ENCODE measurements at regions not wholly inside any gene's neighbourhood (a gene's known extent, or its start where the extent isn't known, plus 50 kb on each side); places are given as distances from the start of the nearest gene placed in this dataset.

DNA sequence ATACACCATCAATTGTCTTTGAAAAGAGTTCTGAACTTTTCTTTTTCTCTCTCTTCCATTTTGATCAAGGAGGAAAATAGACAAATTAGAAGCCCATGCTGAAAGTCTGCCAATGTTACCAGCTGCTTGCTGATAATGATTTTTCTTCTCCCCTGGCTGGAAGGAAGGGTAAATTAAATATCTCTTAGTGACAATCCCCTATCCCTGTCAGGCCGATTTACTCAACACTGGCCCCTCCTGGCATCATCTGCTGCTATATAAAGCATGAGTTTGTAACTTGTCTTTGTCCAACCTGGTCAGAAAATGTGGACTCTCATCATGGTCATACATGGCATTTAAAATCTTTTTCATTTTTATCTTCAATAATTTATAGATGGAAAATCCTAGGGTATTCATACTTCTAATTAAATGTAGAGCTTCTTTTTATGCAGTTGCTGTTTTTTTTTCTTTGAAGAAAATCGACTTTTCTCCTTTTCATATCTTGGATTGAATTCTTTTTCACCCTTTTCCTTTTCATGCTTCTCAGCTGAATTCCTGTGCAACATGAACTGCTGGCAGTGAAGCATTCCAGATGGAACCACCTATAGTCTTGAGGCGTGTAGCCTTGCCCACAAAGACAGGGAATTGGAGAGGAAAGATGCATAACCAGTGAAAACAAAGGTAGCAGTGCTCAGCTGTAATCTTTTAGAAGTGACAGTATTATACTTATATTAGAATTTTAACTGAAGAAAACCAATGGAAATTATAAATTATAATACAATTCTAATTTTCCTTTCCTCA lies 214.7 kb upstream of the PTGFR start:
- Mint-ChIP-seq H3K4me1 (no peaks in the 10 kb centered on the region), H3K4me3 (no peak overlapping the region), H3K9me3 (peaks cover 0 to 13% (median 3%) of the 10 kb centered on the region in 11 donors), H3K27ac (no peak overlapping the region), H3K36me3 (peaks cover 0 to 3% (median 0%) of the 10 kb centered on the region in 5 donors), H3K27me3 (peaks cover 0 to 26% (median 18%) of the 10 kb centered on the region in 5 donors)
- Histone ChIP-seq H3K27me3 (ENCODE audit: control insufficient read depth in 2 of 2, insufficient read depth in 2 of 2, low read length in 2 of 2) (no peaks in the 10 kb centered on the region), H3K9me3 (ENCODE audit: control insufficient read depth in 2 of 3, low read length in 3 of 3) (no peaks in the 10 kb centered on the region), H3K36me3 (ENCODE audit: control insufficient read depth in 2 of 3, insufficient read depth in 3 of 3, low read length in 3 of 3) (no peaks in the 10 kb centered on the region), H3K4me1 (ENCODE audit: control insufficient read depth in 2 of 2, insufficient read depth in 2 of 2, low read length in 2 of 2) (no peaks in the 10 kb centered on the region), H3K27ac (ENCODE audit: low read depth, low read length) (no peak overlapping the region), H3K4me3 (ENCODE audit: low read length) (no peak overlapping the region)
- ChIA-PET POLR2A (no interaction called here), CTCF (no interaction called here)
- ATAC-seq = no peak
- intact Hi-C loops (cut with micrococcal nuclease) = no loop called here
- DNase-seq = no peak

GRCh38 chr1:78277253-78277652 lies 213.5 kb upstream of the PTGFR start:
- H3K9me3 Mint-ChIP-seq = peaks cover 0 to 17% (median 3%) of the 10 kb centered on the region in 11 donors
- POLR2A ChIA-PET = no interaction called here
- Histone ChIP-seq H3K4me3 (ENCODE audit: low read length) (no peak overlapping the region), H3K4me1 (ENCODE audit: control insufficient read depth in 2 of 2, insufficient read depth in 2 of 2, low read length in 2 of 2) (no peaks in the 10 kb centered on the region), H3K36me3 (ENCODE audit: control insufficient read depth in 2 of 3, insufficient read depth in 3 of 3, low read length in 3 of 3) (no peaks in the 10 kb centered on the region), H3K27me3 (ENCODE audit: control insufficient read depth in 2 of 2, insufficient read depth in 2 of 2, low read length in 2 of 2) (no peaks in the 10 kb centered on the region), H3K27ac (ENCODE audit: low read depth, low read length) (no peak overlapping the region), H3K9me3 (ENCODE audit: control insufficient read depth in 2 of 3, low read length in 3 of 3) (no peaks in the 10 kb centered on the region)
- no peak overlapping the region for H3K27ac Mint-ChIP-seq
- CTCF ChIA-PET = no interaction called here
- DNase-seq (no peak), ATAC-seq (no peak)
- no peaks in the 10 kb centered on the region for H3K4me1 Mint-ChIP-seq
- intact Hi-C loops (cut with micrococcal nuclease) = no loop called here
- H3K36me3 Mint-ChIP-seq = peaks cover 0 to 3% (median 0%) of the 10 kb centered on the region in 5 donors
- H3K27me3 Mint-ChIP-seq = peaks cover 0 to 26% (median 18%) of the 10 kb centered on the region in 5 donors
- H3K4me3 Mint-ChIP-seq = no peak overlapping the region

- Mint-ChIP-seq H3K4me3 (no peak overlapping the region), H3K4me1 (no peaks in the 10 kb centered on the region), H3K27ac (no peak overlapping the region), H3K36me3 (peaks cover 0 to 3% (median 0%) of the 10 kb centered on the region in 5 donors), H3K9me3 (peaks cover 0 to 22% (median 3%) of the 10 kb centered on the region in 11 donors), H3K27me3 (peaks cover 0 to 31% (median 23%) of the 10 kb centered on the region in 5 donors)
- ChIA-PET POLR2A (no interaction called here), CTCF (no interaction called here)
- Histone ChIP-seq H3K36me3 (ENCODE audit: control insufficient read depth in 2 of 3, insufficient read depth in 3 of 3, low read length in 3 of 3) (no peaks in the 10 kb centered on the region), H3K4me3 (ENCODE audit: low read length) (no peak overlapping the region), H3K27me3 (ENCODE audit: control insufficient read depth in 2 of 2, insufficient read depth in 2 of 2, low read length in 2 of 2) (no peaks in the 10 kb centered on the region), H3K9me3 (ENCODE audit: control insufficient read depth in 2 of 3, low read length in 3 of 3) (no peaks in the 10 kb centered on the region), H3K27ac (ENCODE audit: low read depth, low read length) (no peak overlapping the region), H3K4me1 (ENCODE audit: control insufficient read depth in 2 of 2, insufficient read depth in 2 of 2, low read length in 2 of 2) (no peaks in the 10 kb centered on the region)
- ATAC-seq = no peak
- intact Hi-C loops (cut with micrococcal nuclease) = no loop called here
- no peak for DNase-seq
Observed at GRCh38 chr1:78279051-78279450, 211.7 kb upstream of the PTGFR start.

GRCh38 chr1:78280626-78281025 lies 210.1 kb upstream of the PTGFR start:
- Histone ChIP-seq H3K4me3 (ENCODE audit: low read length) (no peak overlapping the region), H3K4me1 (ENCODE audit: control insufficient read depth in 2 of 2, insufficient read depth in 2 of 2, low read length in 2 of 2) (no peaks in the 10 kb centered on the region), H3K27me3 (ENCODE audit: control insufficient read depth in 2 of 2, insufficient read depth in 2 of 2, low read length in 2 of 2) (no peaks in the 10 kb centered on the region), H3K9me3 (ENCODE audit: control insufficient read depth in 2 of 3, low read length in 3 of 3) (no peaks in the 10 kb centered on the region), H3K27ac (ENCODE audit: low read depth, low read length) (no peak overlapping the region), H3K36me3 (ENCODE audit: control insufficient read depth in 2 of 3, insufficient read depth in 3 of 3, low read length in 3 of 3) (no peaks in the 10 kb centered on the region)
- intact Hi-C loops (cut with micrococcal nuclease) = no loop called here
- DNase-seq = no peak
- peaks cover 0 to 24% (median 4%) of the 10 kb centered on the region in 11 donors for H3K9me3 Mint-ChIP-seq
- H3K4me3 Mint-ChIP-seq = no peak overlapping the region
- ChIA-PET POLR2A (no interaction called here), CTCF (no interaction called here)
- H3K36me3 Mint-ChIP-seq = no peaks in the 10 kb centered on the region
- no peaks in the 10 kb centered on the region for H3K4me1 Mint-ChIP-seq
- ATAC-seq = no peak
- no peak overlapping the region for H3K27ac Mint-ChIP-seq
- peaks cover 0 to 28% (median 24%) of the 10 kb centered on the region in 5 donors for H3K27me3 Mint-ChIP-seq

- ChIA-PET POLR2A (no interaction called here), CTCF (no interaction called here)
- Mint-ChIP-seq H3K27ac (no peak overlapping the region), H3K9me3 (peaks cover 0 to 24% (median 4%) of the 10 kb centered on the region in 11 donors), H3K4me3 (no peak overlapping the region), H3K27me3 (peaks cover 0 to 22% (median 21%) of the 10 kb centered on the region in 5 donors), H3K4me1 (no peaks in the 10 kb centered on the region), H3K36me3 (no peaks in the 10 kb centered on the region)
- ATAC-seq (no peak), DNase-seq (no peak)
- no peaks in the 10 kb centered on the region for H3K4me1 ChIP-seq (ENCODE audit: control insufficient read depth in 2 of 2, insufficient read depth in 2 of 2, low read length in 2 of 2)
- H3K27me3 ChIP-seq (ENCODE audit: control insufficient read depth in 2 of 2, insufficient read depth in 2 of 2, low read length in 2 of 2) = no peaks in the 10 kb centered on the region
- no peaks in the 10 kb centered on the region for H3K9me3 ChIP-seq (ENCODE audit: control insufficient read depth in 2 of 3, low read length in 3 of 3)
- intact Hi-C loops (cut with micrococcal nuclease) = no loop called here
- no peak overlapping the region for H3K27ac ChIP-seq (ENCODE audit: low read depth, low read length)
- H3K4me3 ChIP-seq (ENCODE audit: low read length) = no peak overlapping the region
- no peaks in the 10 kb centered on the region for H3K36me3 ChIP-seq (ENCODE audit: control insufficient read depth in 2 of 3, insufficient read depth in 3 of 3, low read length in 3 of 3)
Observed at GRCh38 chr1:78281580-78281979, 209.2 kb upstream of the PTGFR start.

- Mint-ChIP-seq H3K4me1 (no peaks in the 10 kb centered on the region), H3K4me3 (no peak overlapping the region), H3K27me3 (peaks cover 0 to 15% (median 9%) of the 10 kb centered on the region in 5 donors), H3K36me3 (no peaks in the 10 kb centered on the region), H3K9me3 (peaks cover 0 to 17% (median 3%) of the 10 kb centered on the region in 11 donors), H3K27ac (no peak overlapping the region)
- intact Hi-C loops (cut with micrococcal nuclease) = no loop called here
- H3K36me3 ChIP-seq (ENCODE audit: control insufficient read depth in 2 of 3, insufficient read depth in 3 of 3, low read length in 3 of 3) = no peaks in the 10 kb centered on the region
- DNase-seq = no peak
- no peak overlapping the region for H3K27ac ChIP-seq (ENCODE audit: low read depth, low read length)
- ATAC-seq = no peak
- ChIA-PET POLR2A (no interaction called here), CTCF (no interaction called here)
- H3K27me3 ChIP-seq (ENCODE audit: control insufficient read depth in 2 of 2, insufficient read depth in 2 of 2, low read length in 2 of 2) = no peaks in the 10 kb centered on the region
- no peaks in the 10 kb centered on the region for H3K4me1 ChIP-seq (ENCODE audit: control insufficient read depth in 2 of 2, insufficient read depth in 2 of 2, low read length in 2 of 2)
- no peak overlapping the region for H3K4me3 ChIP-seq (ENCODE audit: low read length)
- H3K9me3 ChIP-seq (ENCODE audit: control insufficient read depth in 2 of 3, low read length in 3 of 3) = no peaks in the 10 kb centered on the region
Observed at GRCh38 chr1:78283691-78284090, 207.1 kb upstream of the PTGFR start.

DNA sequence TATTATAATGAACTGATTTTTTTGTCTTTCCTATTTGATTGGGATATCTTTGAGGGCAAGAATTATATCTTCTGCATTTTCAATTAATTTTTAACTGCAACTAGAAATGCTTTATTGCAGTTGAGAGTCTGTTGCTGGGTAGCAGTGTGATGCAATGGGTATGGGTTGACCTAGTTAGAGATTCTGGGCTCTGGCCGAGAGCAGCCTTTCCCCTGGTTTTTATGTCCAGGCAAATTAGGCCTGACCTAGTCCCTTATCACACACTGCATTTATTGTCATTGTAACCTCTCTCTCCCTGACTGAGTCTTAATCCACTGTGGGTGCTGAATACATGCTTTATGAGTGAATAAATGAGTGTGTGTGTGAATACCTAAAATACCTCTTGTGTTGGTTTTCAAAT lies 206.4 kb upstream of the PTGFR start:
- no peak overlapping the region for H3K27ac ChIP-seq (ENCODE audit: low read depth, low read length)
- H3K9me3 ChIP-seq (ENCODE audit: control insufficient read depth in 2 of 3, low read length in 3 of 3) = no peaks in the 10 kb centered on the region
- Mint-ChIP-seq H3K27me3 (peaks cover 0 to 15% (median 9%) of the 10 kb centered on the region in 5 donors), H3K4me3 (no peak overlapping the region), H3K27ac (no peak overlapping the region), H3K4me1 (no peaks in the 10 kb centered on the region), H3K9me3 (peaks cover 0 to 17% (median 3%) of the 10 kb centered on the region in 11 donors), H3K36me3 (no peaks in the 10 kb centered on the region)
- ATAC-seq = no peak
- ChIA-PET POLR2A (no interaction called here), CTCF (no interaction called here)
- intact Hi-C loops (cut with micrococcal nuclease) = no loop called here
- no peak overlapping the region for H3K4me3 ChIP-seq (ENCODE audit: low read length)
- H3K4me1 ChIP-seq (ENCODE audit: control insufficient read depth in 2 of 2, insufficient read depth in 2 of 2, low read length in 2 of 2) = no peaks in the 10 kb centered on the region
- H3K36me3 ChIP-seq (ENCODE audit: control insufficient read depth in 2 of 3, insufficient read depth in 3 of 3, low read length in 3 of 3) = no peaks in the 10 kb centered on the region
- no peak for DNase-seq
- no peaks in the 10 kb centered on the region for H3K27me3 ChIP-seq (ENCODE audit: control insufficient read depth in 2 of 2, insufficient read depth in 2 of 2, low read length in 2 of 2)

Measured in naive thymus-derived CD4-positive, alpha-beta T cell (primary cell).